HG02943 (cell line): ENCODE measurements at regions not wholly inside any gene's neighbourhood (a gene's known extent, or its start where the extent isn't known, plus 50 kb on each side); places are given as distances from the start of the nearest gene placed in this dataset.
"Not testable (repeated sequence)": the region's sequence is repeated elsewhere in the genome, so short reads cannot be mapped to it uniquely, and the experiment has no call there.

Experiments used
- ATAC-seq: cut with Tn5 transposase; IDR thresholded peaks from one replicate; pipeline ENCODE4 v1.9.1; 2021; ENCODE audit warnings: mild to moderate bottlenecking, low read depth, moderate library complexity; ENCODE audit not compliant: unreplicated experiment

DNA sequence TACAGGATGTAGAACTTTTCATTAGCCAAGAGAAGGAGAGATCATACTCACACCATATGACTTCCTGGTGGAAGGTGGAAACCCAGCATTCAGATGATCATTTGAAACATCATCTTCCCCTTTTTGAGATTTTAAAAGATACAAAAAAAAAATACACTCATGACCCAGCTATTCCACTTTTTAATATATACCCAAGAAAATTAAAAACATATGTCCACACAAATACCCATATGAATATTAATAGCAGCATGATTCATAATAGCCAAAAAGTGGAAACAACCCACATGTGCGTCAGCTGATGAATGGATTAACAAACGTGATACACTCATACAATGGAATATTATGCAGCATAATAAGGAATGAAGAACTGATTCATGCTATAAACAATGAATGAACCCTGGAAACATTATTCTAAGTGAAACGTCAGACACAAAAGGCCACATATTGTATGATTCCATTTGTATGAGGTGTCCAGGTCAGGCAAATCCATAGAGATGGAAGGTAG is 130.0 kb upstream of the SGK1 start:
- no peak for ATAC-seq

DNA sequence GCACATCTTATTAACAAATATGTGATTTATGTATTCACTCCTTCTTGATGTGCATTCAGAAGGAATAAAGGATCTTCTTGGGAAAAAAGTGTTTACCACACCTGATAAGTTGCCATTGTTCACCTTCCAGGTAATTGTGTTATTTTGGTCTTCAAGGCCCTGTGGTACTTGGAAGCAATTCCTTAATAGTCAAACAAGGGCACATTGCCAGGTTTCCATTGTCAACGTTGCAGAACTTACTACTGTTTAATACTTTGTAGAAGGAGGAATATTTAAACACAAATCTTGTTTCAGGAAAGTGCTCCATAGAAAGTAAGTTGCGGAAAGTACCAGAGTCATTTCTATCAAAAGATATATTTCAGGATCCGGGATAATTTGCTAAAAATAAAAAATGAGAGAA is 129.5 kb upstream of the SGK1 start:
- ATAC-seq = no peak

DNA sequence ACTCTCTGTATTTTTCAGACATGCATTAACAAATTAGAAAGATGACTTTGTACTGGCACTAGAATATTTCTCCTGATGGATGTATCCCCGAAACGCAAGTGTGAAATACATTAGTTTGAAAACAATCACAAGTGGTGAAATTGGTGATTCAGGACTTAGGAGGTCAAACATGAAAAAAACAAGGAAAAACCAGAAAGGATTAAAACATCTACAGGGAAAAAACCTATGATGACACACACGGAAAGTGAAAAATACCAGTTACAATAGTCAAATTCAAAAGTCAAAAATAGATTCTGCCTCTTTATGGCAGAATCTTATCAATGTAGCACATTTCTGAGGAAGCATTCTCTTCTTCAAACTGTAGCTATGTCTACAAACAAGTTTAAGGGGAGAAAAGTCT is 129.0 kb upstream of the SGK1 start:
- ATAC-seq = no peak

DNA sequence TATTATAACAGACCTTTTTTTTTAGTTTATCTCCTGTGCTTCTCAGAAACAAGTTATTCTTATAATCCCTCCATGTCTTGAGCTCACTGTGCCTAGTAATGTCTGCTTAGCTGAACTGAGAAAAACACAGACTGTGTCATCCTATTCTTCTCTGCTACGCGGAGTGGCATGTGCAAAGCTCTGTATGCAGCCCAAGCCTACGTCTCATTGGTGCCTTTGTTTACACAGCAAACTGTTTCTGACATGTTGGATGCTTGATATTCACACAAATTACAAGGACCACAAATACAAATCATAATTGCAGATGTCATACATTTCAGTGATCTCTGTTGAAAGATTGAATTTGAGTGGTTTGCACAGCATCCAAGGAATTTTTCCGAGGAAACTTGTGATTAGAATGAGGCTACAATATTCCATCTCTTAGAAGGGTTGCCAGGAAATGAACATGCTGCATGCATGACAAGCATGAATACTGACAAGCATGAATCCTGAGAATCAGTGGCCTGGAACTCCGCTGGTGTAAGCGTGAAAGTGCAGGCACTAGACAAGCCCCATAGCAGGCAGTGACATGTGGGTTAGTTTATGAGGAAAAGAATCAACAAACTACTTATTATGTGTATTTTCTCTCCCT is 128.4 kb upstream of the SGK1 start:
- ATAC-seq = no peak

DNA sequence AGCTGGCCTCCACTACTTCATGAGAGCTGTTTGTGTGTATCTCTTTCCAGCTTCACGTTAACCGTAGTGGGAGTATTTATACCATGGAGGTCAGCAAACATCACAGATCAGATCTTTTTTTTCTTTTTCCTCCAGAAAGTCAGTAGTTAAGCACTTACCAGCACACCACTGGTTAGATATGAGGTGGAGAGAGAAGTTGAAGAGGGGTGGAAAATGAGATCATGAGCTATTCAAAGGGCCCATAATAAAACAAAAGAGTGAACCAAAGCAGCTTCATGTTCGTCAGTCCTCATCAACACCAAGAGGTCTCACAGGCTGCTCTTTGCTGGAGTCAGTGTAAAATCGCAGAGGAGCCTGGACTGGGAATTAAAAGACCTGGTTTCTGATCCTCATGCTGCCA is 125.1 kb upstream of the SGK1 start:
- no peak for ATAC-seq

DNA sequence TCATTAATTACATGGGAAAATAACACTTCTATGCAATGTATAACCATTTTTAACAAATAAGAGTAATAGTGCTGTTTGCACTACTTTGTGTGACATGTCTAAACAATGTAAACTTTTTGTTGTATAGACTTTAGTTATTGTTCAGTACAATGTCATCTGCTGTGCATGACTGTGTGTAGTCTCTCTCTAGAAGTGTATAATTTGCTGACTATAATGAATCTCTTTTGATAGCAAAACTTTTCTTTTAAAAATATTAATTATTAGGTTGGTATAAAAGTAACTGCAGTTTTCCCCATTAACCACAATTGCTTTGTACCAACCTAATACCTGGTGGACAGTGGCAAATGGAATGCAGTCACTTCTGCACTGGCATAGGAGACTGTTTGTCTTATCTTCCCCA is 124.2 kb upstream of the SGK1 start:
- ATAC-seq = no peak

DNA sequence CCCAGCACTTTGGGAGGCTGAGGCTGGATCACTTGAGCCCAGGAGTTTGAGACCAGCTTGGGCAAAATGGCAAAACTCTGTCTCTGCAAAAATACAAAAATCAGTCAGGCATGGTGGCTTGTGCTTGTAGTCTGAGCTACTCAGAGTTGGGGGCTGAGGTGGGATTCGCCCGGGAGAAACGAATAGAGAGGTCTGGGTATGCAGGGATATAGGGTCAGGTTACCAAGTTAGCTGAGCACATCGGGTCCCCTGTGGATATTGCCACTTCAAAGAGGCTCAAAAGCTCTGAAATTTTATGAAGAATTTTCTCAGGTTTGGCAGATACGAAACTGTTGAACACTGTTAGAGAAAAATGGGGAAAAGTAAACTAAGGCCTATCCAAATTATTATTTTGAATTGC is 120.9 kb upstream of the SGK1 start:
- no peak for ATAC-seq

DNA sequence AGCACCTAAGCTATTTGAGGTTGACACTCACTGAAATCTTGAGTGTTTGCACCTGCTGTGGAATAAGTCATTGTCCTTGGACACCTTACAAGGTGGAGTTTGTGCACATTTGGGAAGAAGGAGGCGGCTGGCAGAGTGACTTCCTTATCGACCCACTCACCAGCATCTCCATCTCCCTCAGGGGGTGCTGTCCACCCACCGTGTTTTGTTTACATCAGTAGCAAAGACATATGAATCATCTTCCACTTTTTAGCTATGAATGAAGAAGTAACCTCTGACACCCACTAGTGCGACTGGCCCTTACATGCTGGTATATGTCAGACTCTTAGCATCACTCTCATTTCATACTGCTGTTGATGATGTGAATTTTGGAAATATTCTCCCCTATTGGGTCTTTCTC is 119.5 kb upstream of the SGK1 start:
- no peak for ATAC-seq

DNA sequence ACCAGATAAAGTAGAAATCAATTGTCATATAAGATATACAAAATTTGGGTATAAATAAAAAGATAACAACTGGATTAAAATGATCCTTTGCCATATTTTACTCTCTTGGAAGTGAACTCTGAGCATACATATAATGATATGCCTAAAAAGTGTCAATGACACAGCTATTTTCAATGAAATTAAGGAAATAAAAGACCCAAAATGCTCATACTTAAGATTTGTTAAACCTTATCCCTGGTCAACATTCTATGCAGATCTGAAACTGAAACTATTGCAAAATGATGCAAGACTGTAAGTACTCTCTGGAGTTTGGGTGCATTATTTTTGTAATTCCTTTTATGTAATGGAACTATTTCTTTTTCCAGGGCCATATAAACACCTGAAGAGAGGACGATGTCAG is 119.0 kb upstream of the SGK1 start:
- ATAC-seq = no peak

DNA sequence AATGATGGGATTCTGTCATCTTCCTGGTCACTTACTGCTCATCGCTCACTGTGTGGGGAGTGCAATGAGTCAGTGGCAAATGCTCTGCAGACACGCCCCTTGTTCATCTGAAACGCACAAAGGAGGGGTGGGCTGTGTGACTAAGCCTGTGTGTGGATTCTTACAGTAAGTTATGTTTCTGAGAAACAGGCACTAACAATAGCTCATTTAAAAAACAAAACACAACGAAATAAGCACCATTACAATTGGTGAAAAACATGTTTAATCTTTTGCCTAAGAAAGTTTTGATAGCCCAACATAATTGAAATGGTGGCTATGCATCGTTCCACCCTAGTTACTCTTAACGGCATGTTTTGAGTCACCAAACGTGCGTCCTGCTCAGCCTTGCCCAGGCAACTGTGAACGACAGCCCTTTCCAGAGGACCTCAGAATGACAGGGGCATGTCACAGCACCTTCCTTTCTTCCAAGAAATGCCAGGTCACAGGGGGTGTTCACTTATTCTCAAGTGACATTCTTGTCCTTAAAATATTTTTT is 118.4 kb upstream of the SGK1 start:
- peak; percentile 87 for ATAC-seq

DNA sequence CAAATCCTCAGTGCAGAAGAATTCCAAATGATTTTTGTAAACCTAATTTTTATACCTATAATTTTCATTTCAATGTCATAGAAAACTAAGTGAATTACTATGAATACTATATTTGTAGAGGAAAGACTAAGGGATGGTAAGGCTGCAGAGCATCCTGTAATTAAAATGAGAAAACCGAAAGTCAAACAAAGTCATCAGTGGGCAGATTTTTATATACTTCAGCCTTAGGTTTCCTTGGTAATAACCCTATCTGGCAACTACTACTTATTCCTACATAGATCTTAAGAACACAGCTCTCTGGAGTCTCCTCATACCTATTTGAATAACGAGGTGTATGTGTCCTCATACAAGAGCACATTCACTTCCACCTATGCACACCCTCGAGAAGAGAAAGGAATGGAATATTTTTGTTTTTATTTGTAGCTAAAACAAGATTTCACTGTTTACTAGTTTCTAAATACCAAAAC is 117.9 kb upstream of the SGK1 start:
- ATAC-seq = peak; percentile 8

DNA sequence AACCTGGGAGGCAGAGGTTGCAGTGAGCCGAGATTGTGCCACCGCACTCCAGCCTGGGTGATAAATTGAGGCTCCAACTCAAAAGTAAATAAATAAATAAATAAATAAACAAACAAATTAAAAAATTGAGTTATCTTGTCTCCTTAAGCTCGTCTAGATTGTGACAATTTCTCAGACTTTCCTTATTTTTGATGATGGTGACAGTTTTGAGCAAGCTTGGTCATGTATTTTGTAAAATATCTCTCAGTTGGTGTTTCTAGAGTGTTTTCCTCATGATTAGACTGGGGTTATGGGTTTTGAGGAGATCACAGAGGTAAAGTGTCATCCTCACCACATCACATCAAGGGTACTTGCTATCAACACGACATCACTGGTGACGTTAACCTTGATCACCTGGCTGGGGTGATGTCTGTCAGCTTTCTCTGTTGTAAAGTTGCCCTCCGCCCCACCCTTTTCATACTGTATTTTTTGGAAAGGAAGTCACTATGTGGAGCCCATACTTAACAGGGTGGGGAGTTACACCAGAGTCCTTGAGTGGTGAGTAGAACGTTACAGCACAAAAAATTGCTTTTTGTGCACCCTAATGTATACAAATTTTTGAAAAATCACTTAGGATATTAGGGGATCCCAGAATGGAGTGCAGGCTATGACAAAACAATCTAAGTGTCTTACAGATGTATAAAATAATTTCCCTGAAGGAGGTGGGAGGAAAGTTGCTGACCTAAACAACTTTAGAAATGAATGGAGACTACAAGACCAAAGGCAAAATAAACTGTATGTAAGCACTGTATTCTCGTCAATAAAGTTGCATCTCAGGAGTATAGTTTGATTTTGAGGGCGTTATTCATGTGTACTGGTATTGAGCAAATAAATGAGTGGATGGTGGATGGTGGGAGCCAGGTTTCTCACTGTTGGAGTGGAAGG is 116.4 kb upstream of the SGK1 start:
- ATAC-seq = no peak

DNA sequence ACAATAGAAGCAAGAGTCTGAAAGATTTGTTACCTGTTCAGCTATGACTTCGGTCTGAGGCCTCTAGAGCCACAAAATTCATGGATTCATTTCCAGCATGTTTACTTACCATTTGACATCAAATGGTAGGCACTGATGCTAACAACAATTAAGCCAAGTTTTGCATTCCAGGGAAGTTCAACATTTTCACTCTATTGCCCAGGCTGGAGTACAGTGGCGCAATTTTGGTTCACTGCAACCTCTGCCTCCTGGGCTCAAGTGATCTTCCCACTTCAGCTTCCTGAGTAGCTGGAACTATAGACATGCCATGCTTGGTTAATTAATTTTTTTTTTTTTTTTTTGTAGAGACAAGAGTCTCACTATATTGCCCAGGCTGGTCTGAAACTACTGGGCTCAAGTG is 114.1 kb upstream of the SGK1 start:
- ATAC-seq = no peak

DNA sequence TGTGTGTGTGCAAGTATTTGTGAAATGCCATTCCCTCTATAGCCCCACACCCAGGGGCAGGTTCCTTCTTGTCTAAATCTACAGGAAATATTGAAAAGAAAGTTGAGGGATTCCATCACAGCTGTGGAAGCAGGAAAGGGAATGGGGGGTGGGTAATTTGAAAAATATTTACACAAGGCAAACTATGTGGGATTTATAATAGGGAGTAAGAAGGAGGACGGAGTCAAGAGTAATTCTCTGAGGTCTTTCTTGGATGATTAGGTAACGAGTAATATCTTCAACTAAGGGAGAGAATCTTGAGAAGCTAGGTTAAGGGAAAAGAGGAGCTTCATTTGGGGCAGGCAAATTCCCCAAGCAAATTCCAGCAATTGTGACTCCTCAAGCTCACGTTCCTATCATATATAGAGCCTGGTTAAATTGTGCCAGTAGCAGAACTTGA is 113.5 kb upstream of the SGK1 start:
- ATAC-seq = no peak

DNA sequence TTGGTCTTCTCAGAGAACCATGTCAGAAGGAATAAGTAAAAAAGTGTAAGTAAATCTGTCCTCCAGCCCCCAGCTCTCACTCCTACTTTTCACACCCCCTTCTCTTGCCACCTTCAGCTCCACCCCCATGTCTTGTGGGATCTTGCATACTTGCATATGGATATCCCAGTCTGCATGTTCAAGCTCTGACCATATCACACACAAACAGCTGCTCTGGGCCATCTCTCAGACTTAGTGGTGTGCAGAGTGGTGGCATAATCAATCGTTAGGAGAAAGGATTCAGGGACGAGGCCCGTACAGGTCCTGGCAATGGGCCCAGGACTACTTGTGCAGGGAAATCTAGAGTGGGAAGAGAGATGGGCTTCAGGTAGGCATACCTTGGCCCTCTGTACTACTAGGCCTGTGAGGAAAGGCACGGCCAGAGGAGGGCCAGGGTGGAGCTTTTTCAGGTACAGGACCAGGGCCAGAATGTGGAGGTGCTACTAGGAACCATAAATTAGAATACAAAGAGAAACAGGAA is 112.0 kb upstream of the SGK1 start:
- ATAC-seq = no peak

DNA sequence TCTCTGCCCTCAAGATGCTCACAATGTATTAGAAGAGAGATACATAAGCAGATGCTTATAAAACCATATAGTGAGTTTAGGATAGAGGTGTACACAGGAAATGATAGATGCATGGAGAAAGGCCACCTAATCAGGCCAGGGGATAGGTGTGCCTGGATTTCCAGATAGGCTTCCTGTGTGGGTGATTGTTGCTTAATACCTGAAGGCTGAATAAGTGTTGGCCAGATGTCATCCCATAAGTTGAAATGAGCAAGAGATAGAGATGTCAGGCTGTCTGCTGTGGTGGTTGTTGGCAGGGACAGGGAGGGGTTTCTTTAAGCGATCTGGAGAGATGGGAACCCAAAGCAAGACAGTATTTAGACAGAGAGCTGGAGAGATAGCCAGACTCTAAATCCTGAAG is 109.8 kb upstream of the SGK1 start:
- no peak for ATAC-seq

DNA sequence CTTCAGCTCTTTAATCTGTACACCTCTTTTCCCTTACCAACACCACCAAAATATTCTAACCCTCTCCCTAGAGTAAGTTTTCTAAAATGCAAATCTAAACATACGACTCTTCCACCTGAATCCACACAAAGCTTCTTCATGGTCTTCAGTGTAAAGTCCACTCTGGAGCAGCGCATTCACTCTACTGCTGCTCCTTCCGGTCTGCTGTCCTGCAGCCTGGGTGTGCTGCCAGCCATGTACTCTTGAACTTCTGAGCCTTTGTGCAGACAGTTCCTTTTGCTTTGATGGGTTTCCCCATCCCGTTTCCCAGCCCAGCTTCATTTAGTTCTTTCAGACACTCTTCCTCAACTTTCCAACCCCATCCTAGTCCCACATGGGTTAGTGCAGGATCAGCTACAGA is 108.7 kb upstream of the SGK1 start:
- ATAC-seq = no peak

DNA sequence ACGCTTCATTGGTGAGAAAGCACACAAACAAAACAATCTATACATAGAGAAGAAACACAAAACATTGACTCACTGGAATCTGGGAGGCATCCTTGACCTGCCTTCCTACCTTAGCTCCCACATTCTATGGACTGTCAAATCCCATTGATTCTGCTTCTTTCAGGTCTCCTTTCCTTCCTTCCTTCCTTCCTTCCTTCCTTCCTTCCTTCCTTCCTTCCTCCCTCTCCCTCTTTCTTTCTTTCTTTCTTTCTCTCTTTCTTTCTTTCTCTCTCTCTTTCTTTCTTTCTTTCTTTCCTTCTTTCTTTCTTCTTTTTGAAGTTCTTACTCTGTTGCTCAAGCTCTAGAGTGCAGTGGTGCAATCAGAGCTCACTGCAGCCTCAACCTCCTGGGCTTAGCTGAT is 108.0 kb upstream of the SGK1 start:
- ATAC-seq = not testable (repeated sequence)

DNA sequence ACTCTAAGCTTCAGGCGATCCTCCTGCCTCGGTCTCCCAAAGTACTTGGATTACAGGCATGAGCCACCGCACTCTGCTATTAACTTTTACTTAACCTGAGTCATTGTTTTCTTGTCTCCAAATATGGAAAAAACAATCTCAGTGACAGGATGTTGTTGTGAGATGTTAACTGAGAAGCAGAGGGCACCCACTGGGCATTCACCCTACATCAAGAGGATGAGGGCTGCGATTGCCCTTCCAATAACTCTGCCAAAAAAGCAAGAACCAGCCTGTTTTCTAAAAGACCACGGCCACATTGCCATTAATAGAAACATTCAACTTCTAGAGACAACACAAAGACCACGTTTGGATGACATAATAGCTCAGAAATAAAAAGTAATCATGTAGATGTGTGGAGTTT is 107.6 kb upstream of the SGK1 start:
- ATAC-seq = no peak

DNA sequence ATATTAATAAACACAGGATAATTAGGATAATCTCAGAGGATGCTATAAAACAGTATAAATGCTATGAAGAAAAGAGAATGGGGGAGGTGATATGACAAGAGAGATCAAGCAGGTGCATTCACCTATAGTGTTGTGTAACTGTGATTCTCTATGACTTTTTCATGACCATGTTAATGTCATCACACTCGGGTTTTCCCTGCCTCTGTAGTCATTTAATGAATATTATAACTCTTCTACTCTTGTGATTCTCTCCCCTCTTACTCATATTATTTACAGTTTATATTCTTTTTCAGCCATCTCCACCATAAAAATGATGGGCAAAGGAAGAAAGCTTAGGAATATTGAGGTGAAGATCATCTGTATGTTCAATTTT is 106.9 kb upstream of the SGK1 start:
- ATAC-seq = no peak

DNA sequence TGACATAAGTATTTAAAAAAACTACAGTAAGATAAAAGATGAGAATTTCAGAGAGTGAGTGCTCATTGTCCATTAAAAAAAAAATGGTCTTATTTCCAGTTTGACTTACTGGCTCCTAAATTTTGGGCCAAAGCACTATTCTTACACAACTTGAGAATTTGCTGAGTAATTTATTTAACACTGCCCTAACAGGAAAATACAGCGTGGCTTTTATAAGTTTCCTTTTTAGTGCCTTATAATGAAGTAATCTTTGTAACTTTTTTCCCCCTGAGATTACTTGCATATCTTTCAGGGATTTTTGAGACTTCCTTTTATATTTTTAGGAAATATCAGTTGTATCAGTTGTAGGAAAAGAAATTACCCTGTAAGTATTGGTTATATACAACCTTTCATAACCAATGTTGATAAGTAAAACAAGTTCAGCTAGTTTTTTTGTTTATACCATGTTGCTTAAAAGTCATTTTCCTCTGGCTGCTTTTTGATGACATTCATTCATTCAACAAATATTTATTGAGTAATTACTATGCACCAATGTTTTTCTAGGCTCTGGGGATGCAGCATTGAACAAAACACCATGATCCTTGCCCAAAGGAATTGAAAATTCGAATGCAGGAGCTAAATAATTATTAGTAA is 106.4 kb upstream of the SGK1 start:
- no peak for ATAC-seq
